ENCODE measurements at regions not wholly inside any gene's neighbourhood (a gene's known extent, or its start where the extent isn't known, plus 50 kb on each side); places are given as distances from the start of the nearest gene placed in this dataset.
"Not testable (repeated sequence)": the region's sequence is repeated elsewhere in the genome, so short reads cannot be mapped to it uniquely, and the experiment has no call there.

GRCh38 chr17:46460129-46460528 lies 52.1 kb upstream of the LRRC37A2 start:
- not testable (repeated sequence) for DNase-seq (ENCODE audit: low spot score); H3K27ac ChIP-seq; H3K9me3 ChIP-seq (ENCODE audit: low read depth)

GRCh38 chr17:46455069-46455468 lies 57.2 kb upstream of the LRRC37A2 start:
- H3K4me1 ChIP-seq (ENCODE audit: insufficient read depth); H3K4me2 ChIP-seq; H3K9me2 ChIP-seq (replicated peaks; ENCODE audit: insufficient read depth); H3K4me3 ChIP-seq; H3K79me2 ChIP-seq; H3K27me3 ChIP-seq; DNase-seq (ENCODE audit: low spot score); H2AFZ ChIP-seq; H3K27ac ChIP-seq; H3K36me3 ChIP-seq (replicated peaks; ENCODE audit: insufficient read depth, low read depth); H3K9me3 ChIP-seq (ENCODE audit: low read depth); H4K20me1 ChIP-seq (ENCODE audit: insufficient read depth, poor library complexity, severe bottlenecking): not testable (repeated sequence)
- WGBS (ENCODE audit: low lambda C conversion rate, missing lambda C conversion rate), result no CpG with 5 or more reads among the region's 2 CpGs

More at GRCh38 chr17:46460129-46460528, 52.1 kb upstream of the LRRC37A2 start:
- not testable (repeated sequence) for H3K4me2 ChIP-seq; H3K4me3 ChIP-seq; H3K36me3 ChIP-seq (replicated peaks; ENCODE audit: insufficient read depth, low read depth); H3K79me2 ChIP-seq; H3K9me2 ChIP-seq (replicated peaks; ENCODE audit: insufficient read depth); H3K27me3 ChIP-seq; H2AFZ ChIP-seq; H4K20me1 ChIP-seq (ENCODE audit: insufficient read depth, poor library complexity, severe bottlenecking); H3K4me1 ChIP-seq (ENCODE audit: insufficient read depth)

GRCh38 chr17:46454572-46454971 lies 57.7 kb upstream of the LRRC37A2 start:
- not testable (repeated sequence) for H3K4me2 ChIP-seq; DNase-seq (ENCODE audit: low spot score)

GRCh38 chr17:46453077-46453476 lies 59.2 kb upstream of the LRRC37A2 start:
- not testable (repeated sequence) for H3K27me3 ChIP-seq; H3K79me2 ChIP-seq; H3K9me3 ChIP-seq (ENCODE audit: low read depth); H2AFZ ChIP-seq; H3K4me3 ChIP-seq; H3K4me2 ChIP-seq; H3K9me2 ChIP-seq (replicated peaks; ENCODE audit: insufficient read depth); DNase-seq (ENCODE audit: low spot score); H3K4me1 ChIP-seq (ENCODE audit: insufficient read depth); H3K36me3 ChIP-seq (replicated peaks; ENCODE audit: insufficient read depth, low read depth); H3K27ac ChIP-seq; H4K20me1 ChIP-seq (ENCODE audit: insufficient read depth, poor library complexity, severe bottlenecking)
- WGBS (ENCODE audit: low lambda C conversion rate, missing lambda C conversion rate), result no CpG with 5 or more reads among the region's 4 CpGs

More at GRCh38 chr17:46454572-46454971, 57.7 kb upstream of the LRRC37A2 start:
- H3K4me3 ChIP-seq; H3K4me1 ChIP-seq (ENCODE audit: insufficient read depth); H4K20me1 ChIP-seq (ENCODE audit: insufficient read depth, poor library complexity, severe bottlenecking); H3K79me2 ChIP-seq; H3K9me2 ChIP-seq (replicated peaks; ENCODE audit: insufficient read depth); H3K27me3 ChIP-seq; H3K27ac ChIP-seq; H3K9me3 ChIP-seq (ENCODE audit: low read depth); H2AFZ ChIP-seq; H3K36me3 ChIP-seq (replicated peaks; ENCODE audit: insufficient read depth, low read depth): not testable (repeated sequence)

- not testable (repeated sequence) for H3K79me2 ChIP-seq; H4K20me1 ChIP-seq (ENCODE audit: insufficient read depth, poor library complexity, severe bottlenecking); H3K4me2 ChIP-seq; H2AFZ ChIP-seq; H3K27ac ChIP-seq; H3K9me2 ChIP-seq (replicated peaks; ENCODE audit: insufficient read depth); H3K9me3 ChIP-seq (ENCODE audit: low read depth); DNase-seq (ENCODE audit: low spot score); H3K4me3 ChIP-seq; H3K4me1 ChIP-seq (ENCODE audit: insufficient read depth); H3K27me3 ChIP-seq; H3K36me3 ChIP-seq (replicated peaks; ENCODE audit: insufficient read depth, low read depth)
- no CpG with 5 or more reads among the region's 2 CpGs for WGBS (ENCODE audit: low lambda C conversion rate, missing lambda C conversion rate)
Measured at GRCh38 chr17:46445849-46446248, 66.4 kb upstream of the LRRC37A2 start.

- not testable (repeated sequence) for H3K79me2 ChIP-seq; DNase-seq (ENCODE audit: low spot score); H2AFZ ChIP-seq; H3K4me2 ChIP-seq; H3K4me1 ChIP-seq (ENCODE audit: insufficient read depth); H3K36me3 ChIP-seq (replicated peaks; ENCODE audit: insufficient read depth, low read depth); H3K27me3 ChIP-seq; H3K27ac ChIP-seq; H4K20me1 ChIP-seq (ENCODE audit: insufficient read depth, poor library complexity, severe bottlenecking); H3K9me2 ChIP-seq (replicated peaks; ENCODE audit: insufficient read depth); H3K9me3 ChIP-seq (ENCODE audit: low read depth); H3K4me3 ChIP-seq
- no CpG with 5 or more reads among the region's 1 CpG for WGBS (ENCODE audit: low lambda C conversion rate, missing lambda C conversion rate)
Measured at GRCh38 chr17:46445411-46445810, 66.9 kb upstream of the LRRC37A2 start.

GRCh38 chr17:46442153-46442552 lies 70.1 kb upstream of the LRRC37A2 start:
- H3K79me2 ChIP-seq; DNase-seq (ENCODE audit: low spot score); H3K4me3 ChIP-seq; H3K9me3 ChIP-seq (ENCODE audit: low read depth); H3K27ac ChIP-seq; H3K9me2 ChIP-seq (replicated peaks; ENCODE audit: insufficient read depth); H3K4me2 ChIP-seq; H3K4me1 ChIP-seq (ENCODE audit: insufficient read depth); H3K27me3 ChIP-seq; H2AFZ ChIP-seq; H4K20me1 ChIP-seq (ENCODE audit: insufficient read depth, poor library complexity, severe bottlenecking); H3K36me3 ChIP-seq (replicated peaks; ENCODE audit: insufficient read depth, low read depth): not testable (repeated sequence)
- WGBS (ENCODE audit: low lambda C conversion rate, missing lambda C conversion rate), result no CpG with 5 or more reads among the region's 4 CpGs

GRCh38 chr17:46440665-46441064 lies 71.6 kb upstream of the LRRC37A2 start:
- H3K27ac ChIP-seq; H2AFZ ChIP-seq; H3K36me3 ChIP-seq (replicated peaks; ENCODE audit: insufficient read depth, low read depth); H3K4me1 ChIP-seq (ENCODE audit: insufficient read depth); DNase-seq (ENCODE audit: low spot score); H3K9me3 ChIP-seq (ENCODE audit: low read depth); H4K20me1 ChIP-seq (ENCODE audit: insufficient read depth, poor library complexity, severe bottlenecking); H3K4me3 ChIP-seq; H3K79me2 ChIP-seq; H3K9me2 ChIP-seq (replicated peaks; ENCODE audit: insufficient read depth); H3K4me2 ChIP-seq; H3K27me3 ChIP-seq: not testable (repeated sequence)
- no CpG with 5 or more reads among the region's 5 CpGs for WGBS (ENCODE audit: low lambda C conversion rate, missing lambda C conversion rate)

GRCh38 chr17:46434450-46435062 lies 73.0 kb upstream of the ARL17B start:
- not testable (repeated sequence) for H2AFZ ChIP-seq; H3K79me2 ChIP-seq; H3K4me1 ChIP-seq (ENCODE audit: insufficient read depth); DNase-seq (ENCODE audit: low spot score); H3K36me3 ChIP-seq (replicated peaks; ENCODE audit: insufficient read depth, low read depth); H4K20me1 ChIP-seq (ENCODE audit: insufficient read depth, poor library complexity, severe bottlenecking); H3K9me3 ChIP-seq (ENCODE audit: low read depth); H3K27me3 ChIP-seq; H3K4me3 ChIP-seq; H3K4me2 ChIP-seq; H3K27ac ChIP-seq; H3K9me2 ChIP-seq (replicated peaks; ENCODE audit: insufficient read depth)
- no CpG with 5 or more reads among the region's 7 CpGs for WGBS (ENCODE audit: low lambda C conversion rate, missing lambda C conversion rate)
